ENCODE measurements at regions not wholly inside any gene's neighbourhood (a gene's known extent, or its start where the extent isn't known, plus 50 kb on each side); places are given as distances from the start of the nearest gene placed in this dataset.

GRCh38 chr18:28890791-28891190 is 713.9 kb upstream of the CDH2 start:
- DNase-seq: no peak

GRCh38 chr18:28884304-28884703 is 707.4 kb upstream of the CDH2 start:
- DNase-seq: no peak

- no peak for DNase-seq
These were observed 703.9 kb upstream of the CDH2 start for GRCh38 chr18:28880856-28881255.

- DNase-seq: no peak
These were observed 698.1 kb upstream of the CDH2 start for GRCh38 chr18:28875059-28875458.

- no peak for DNase-seq
These were observed 686.5 kb upstream of the CDH2 start for GRCh38 chr18:28863396-28863795.

GRCh38 chr18:28858248-28858647 is 681.3 kb upstream of the CDH2 start:
- DNase-seq: no peak

- DNase-seq: no peak
These were observed 679.1 kb upstream of the CDH2 start for GRCh38 chr18:28855989-28856388.

- no peak for DNase-seq
These were observed 678.6 kb upstream of the CDH2 start for GRCh38 chr18:28855524-28855923.

GRCh38 chr18:28854964-28855363 is 678.0 kb upstream of the CDH2 start:
- no peak for DNase-seq

- DNase-seq: no peak
These were observed 670.0 kb upstream of the CDH2 start for GRCh38 chr18:28846958-28847357.

GRCh38 chr18:28837100-28837499 is 660.2 kb upstream of the CDH2 start:
- no peak for DNase-seq

- DNase-seq: no peak
These were observed 658.0 kb upstream of the CDH2 start for GRCh38 chr18:28834889-28835288.

- no peak for DNase-seq
These were observed 655.0 kb upstream of the CDH2 start for GRCh38 chr18:28831908-28832307.

- DNase-seq: no peak
These were observed 654.5 kb upstream of the CDH2 start for GRCh38 chr18:28831476-28831875.

GRCh38 chr18:28826107-28826506 is 649.2 kb upstream of the CDH2 start:
- no peak for DNase-seq

- DNase-seq: no peak
These were observed 647.2 kb upstream of the CDH2 start for GRCh38 chr18:28824183-28824574.

- no peak for DNase-seq
These were observed 646.7 kb upstream of the CDH2 start for GRCh38 chr18:28823506-28824182.

- no peak for DNase-seq
These were observed 643.4 kb upstream of the CDH2 start for GRCh38 chr18:28820353-28820752.

GRCh38 chr18:28816155-28816554 is 639.2 kb upstream of the CDH2 start:
- DNase-seq: no peak

- no peak for DNase-seq
These were observed 637.4 kb upstream of the CDH2 start for GRCh38 chr18:28814365-28814764.

GRCh38 chr18:28808373-28808772 is 631.4 kb upstream of the CDH2 start:
- DNase-seq: no peak

- no peak for DNase-seq
These were observed 628.6 kb upstream of the CDH2 start for GRCh38 chr18:28805491-28805890.

GRCh38 chr18:28804512-28805202 is 627.7 kb upstream of the CDH2 start:
- no peak for DNase-seq

GRCh38 chr18:28802546-28802945 is 625.6 kb upstream of the CDH2 start:
- DNase-seq: no peak

- DNase-seq: no peak
These were observed 624.9 kb upstream of the CDH2 start for GRCh38 chr18:28801876-28802275.

Measured in CD4-positive, alpha-beta T cell treated with Interleukin-4 for 1 hour (primary cell).